T1000 (cell line): ENCODE measurements at regions not wholly inside any gene's neighbourhood (a gene's known extent, or its start where the extent isn't known, plus 50 kb on each side); places are given as distances from the start of the nearest gene placed in this dataset.
"Not testable (repeated sequence)": the region's sequence is repeated elsewhere in the genome, so short reads cannot be mapped to it uniquely, and the experiment has no call there.

Source experiments
- DNase-seq: peaks from one replicate; lab custom pipeline; 2025; ENCODE audit warnings: mixed read lengths; lab: John Stamatoyannopoulos, UW

GRCh38 chr1:94769551-94769950 is 50.6 kb upstream of the SLC44A3 start:
- no peak for DNase-seq

- DNase-seq: no peak
Measured at GRCh38 chr1:94768036-94768435, 52.1 kb upstream of the SLC44A3 start.

- no peak for DNase-seq
Measured at GRCh38 chr1:94765958-94766357, 54.2 kb upstream of the SLC44A3 start.

- DNase-seq: no peak
Measured at GRCh38 chr1:94759188-94759587, 61.0 kb upstream of the SLC44A3 start.

- no peak for DNase-seq
Measured at GRCh38 chr1:94757931-94758330, 62.2 kb upstream of the SLC44A3 start.

- no peak for DNase-seq
Measured at GRCh38 chr1:94755675-94756074, 64.5 kb upstream of the SLC44A3 start.

GRCh38 chr1:94755016-94755415 is 65.1 kb upstream of the SLC44A3 start:
- not testable (repeated sequence) for DNase-seq

GRCh38 chr1:94754570-94754969 is 65.6 kb upstream of the SLC44A3 start:
- DNase-seq: no peak

- no peak for DNase-seq
Measured at GRCh38 chr1:94754095-94754494, 66.1 kb upstream of the SLC44A3 start.

- no peak for DNase-seq
Measured at GRCh38 chr1:94753171-94753972, 66.8 kb upstream of the SLC44A3 start.

GRCh38 chr1:94751483-94751882 is 68.7 kb upstream of the SLC44A3 start:
- not testable (repeated sequence) for DNase-seq

- DNase-seq: no peak
Measured at GRCh38 chr1:94746635-94747525, 73.3 kb upstream of the SLC44A3 start.

- DNase-seq: no peak
Measured at GRCh38 chr1:94745742-94746141, 74.4 kb upstream of the SLC44A3 start.

- no peak for DNase-seq
Measured at GRCh38 chr1:94743862-94744261, 76.3 kb upstream of the SLC44A3 start.

GRCh38 chr1:94741996-94742395 is 78.2 kb upstream of the SLC44A3 start:
- DNase-seq: no peak

GRCh38 chr1:94741510-94741909 is 78.6 kb upstream of the SLC44A3 start:
- no peak for DNase-seq

GRCh38 chr1:94739521-94740061 is 80.6 kb upstream of the SLC44A3 start:
- DNase-seq: peak; percentile 80

- DNase-seq: no peak
Measured at GRCh38 chr1:94738371-94738770, 81.8 kb upstream of the SLC44A3 start.

- no peak for DNase-seq
Measured at GRCh38 chr1:94737124-94737998, 82.8 kb upstream of the SLC44A3 start.

GRCh38 chr1:94736549-94736948 is 83.6 kb upstream of the SLC44A3 start:
- DNase-seq: no peak

- no peak for DNase-seq
Measured at GRCh38 chr1:94736073-94736472, 84.1 kb upstream of the SLC44A3 start.
